ENCODE measurements at regions not wholly inside any gene's neighbourhood (a gene's known extent, or its start where the extent isn't known, plus 50 kb on each side); places are given as distances from the start of the nearest gene placed in this dataset.

- DNase-seq (ENCODE audit: low read depth in 1 of 2, low spot score in 2 of 2) = no peak
- Histone ChIP-seq H3K27me3 (replicated peaks) (no peaks in the 10 kb centered on the region), H3K36me3 (no peaks in the 10 kb centered on the region), H3K27ac (no peak overlapping the region), H3K4me1 (replicated peaks) (peaks cover 20% of the 10 kb centered on the region), H3K4me3 (no peak overlapping the region), H3K9me3 (replicated peaks) (peaks cover 5% of the 10 kb centered on the region; the same call in 1 of the 2 replicates)
These were observed 251.5 kb upstream of the FN1 start for GRCh38 chr2:215687149-215688031.

DNA sequence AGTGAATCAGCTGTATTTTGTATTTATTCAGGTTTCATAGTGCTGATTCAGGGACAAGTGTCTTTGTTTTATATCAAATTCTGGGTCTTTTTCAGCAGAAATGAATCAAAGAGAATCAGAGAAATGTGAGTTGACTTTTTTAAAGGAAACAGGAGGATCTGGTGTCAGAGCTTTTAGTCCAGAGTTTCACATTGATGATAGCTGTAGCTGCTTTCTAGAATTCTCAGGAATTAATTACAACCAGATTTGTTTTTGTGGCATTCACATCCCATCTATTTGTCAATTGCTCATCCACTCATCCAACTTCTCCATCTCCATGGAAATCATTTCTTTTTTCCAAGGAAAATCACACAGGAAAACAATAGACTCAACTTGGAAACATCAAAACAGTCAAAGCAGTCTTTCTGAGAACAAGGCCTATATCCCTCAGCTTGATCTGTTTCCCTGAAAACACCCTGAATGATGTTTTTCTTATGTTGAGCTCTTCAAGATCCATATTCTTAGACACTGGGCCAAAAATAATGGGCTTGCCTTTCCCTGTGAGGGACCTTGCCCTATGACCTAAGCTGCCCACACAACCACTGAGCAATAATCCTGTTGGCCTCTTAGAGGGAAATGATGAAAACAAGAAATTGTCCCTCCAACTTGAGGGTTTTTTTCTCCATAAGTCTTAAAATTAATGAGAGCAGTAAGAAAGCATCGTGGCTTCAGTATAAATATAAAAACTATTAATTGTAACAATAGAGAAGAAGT lies 249.5 kb upstream of the FN1 start:
- Histone ChIP-seq H3K27ac (no peak overlapping the region), H3K4me3 (no peak overlapping the region), H3K27me3 (replicated peaks) (no peaks in the 10 kb centered on the region), H3K9me3 (replicated peaks) (peaks cover 5% of the 10 kb centered on the region; the same call in 1 of the 2 replicates), H3K36me3 (no peaks in the 10 kb centered on the region), H3K4me1 (replicated peaks) (peaks cover 19% of the 10 kb centered on the region)
- DNase-seq (ENCODE audit: low read depth in 1 of 2, low spot score in 2 of 2) = no peak

- Histone ChIP-seq H3K4me1 (replicated peaks) (peaks cover 19% of the 10 kb centered on the region), H3K27me3 (replicated peaks) (no peaks in the 10 kb centered on the region), H3K27ac (no peak overlapping the region), H3K4me3 (no peak overlapping the region), H3K9me3 (replicated peaks) (peaks cover 5% of the 10 kb centered on the region; the same call in 1 of the 2 replicates), H3K36me3 (no peaks in the 10 kb centered on the region)
- no peak for DNase-seq (ENCODE audit: low read depth in 1 of 2, low spot score in 2 of 2)
These were observed 248.8 kb upstream of the FN1 start for GRCh38 chr2:215684448-215685237.

DNA sequence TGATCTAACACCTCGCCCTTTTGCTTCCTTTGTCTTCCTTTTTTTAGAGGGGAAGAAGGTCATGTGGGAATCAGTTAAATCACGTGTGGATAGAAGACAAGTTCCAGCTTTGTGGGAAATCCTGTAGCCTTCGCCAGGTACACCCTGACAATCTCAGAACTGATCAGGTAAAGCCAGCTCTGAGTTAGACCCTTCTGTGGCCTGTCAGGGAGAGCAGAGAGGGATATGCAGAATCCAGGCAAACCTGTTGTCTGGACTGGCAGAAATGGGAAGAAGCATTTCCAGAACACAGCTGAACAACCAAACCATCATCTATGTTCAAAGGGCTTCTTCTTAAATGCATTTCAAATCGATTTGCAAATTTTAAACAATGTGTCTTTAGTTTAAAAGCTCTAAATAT lies 247.4 kb upstream of the FN1 start:
- H3K9me3 ChIP-seq (replicated peaks) = peaks cover 5% of the 10 kb centered on the region; the same call in 1 of the 2 replicates
- H3K36me3 ChIP-seq = no peaks in the 10 kb centered on the region
- no peak overlapping the region for H3K27ac ChIP-seq
- no peaks in the 10 kb centered on the region for H3K27me3 ChIP-seq (replicated peaks)
- H3K4me1 ChIP-seq (replicated peaks) = peaks cover 19% of the 10 kb centered on the region
- H3K4me3 ChIP-seq = no peak overlapping the region
- DNase-seq (ENCODE audit: low read depth in 1 of 2, low spot score in 2 of 2) = no peak

- peaks cover 5% of the 10 kb centered on the region; the same call in 1 of the 2 replicates for H3K9me3 ChIP-seq (replicated peaks)
- no peaks in the 10 kb centered on the region for H3K36me3 ChIP-seq
- peaks cover 19% of the 10 kb centered on the region for H3K4me1 ChIP-seq (replicated peaks)
- H3K4me3 ChIP-seq = no peak overlapping the region
- DNase-seq (ENCODE audit: low read depth in 1 of 2, low spot score in 2 of 2) = no peak
- no peak overlapping the region for H3K27ac ChIP-seq
- no peaks in the 10 kb centered on the region for H3K27me3 ChIP-seq (replicated peaks)
These were observed 246.1 kb upstream of the FN1 start for GRCh38 chr2:215681799-215682596.

DNA sequence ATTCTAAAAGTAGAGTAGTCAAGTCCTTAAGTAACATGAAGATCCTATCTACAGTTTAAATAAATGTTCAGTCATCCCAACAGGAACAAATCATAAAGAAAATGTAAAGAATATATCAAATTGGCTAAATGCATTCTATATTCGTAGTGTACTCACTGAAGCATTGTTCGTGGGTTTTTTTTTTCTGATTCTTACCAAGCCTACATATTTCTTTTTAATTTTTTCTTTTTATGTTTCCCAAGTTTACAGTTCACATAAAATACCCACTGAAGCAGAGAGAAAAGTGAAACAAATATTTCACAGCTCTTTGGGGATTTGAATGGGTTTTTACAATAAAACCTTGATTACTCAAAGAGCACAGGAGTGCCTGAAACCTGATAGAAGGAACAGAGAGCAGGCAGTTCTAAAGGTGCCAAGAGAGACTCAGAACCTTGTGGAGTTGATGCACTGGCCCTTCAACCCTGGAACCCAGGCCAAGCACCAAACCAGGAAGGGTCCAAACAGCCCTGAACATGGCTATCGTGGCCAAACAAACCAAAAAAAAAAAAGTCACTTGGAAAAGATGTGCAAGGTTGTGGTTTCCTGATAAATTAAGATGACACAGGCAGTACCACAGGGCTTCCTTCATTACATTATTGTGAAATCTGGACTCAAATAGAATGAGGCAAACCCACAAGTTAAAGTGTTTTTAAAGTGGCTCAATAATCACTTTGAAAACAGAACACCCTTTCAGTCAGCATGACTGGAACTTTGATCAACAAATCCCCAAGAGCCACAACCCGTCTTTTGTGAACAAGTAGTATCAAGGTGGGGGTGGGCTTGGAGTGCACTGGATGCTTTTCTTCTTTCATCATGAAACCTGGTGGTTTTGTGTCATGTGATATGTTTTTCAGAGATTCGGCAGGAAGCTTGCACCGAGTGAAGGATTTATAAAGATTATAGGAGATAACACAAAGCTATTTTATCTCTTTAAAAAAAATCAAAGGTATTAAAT lies 245.0 kb upstream of the FN1 start:
- Histone ChIP-seq H3K4me1 (replicated peaks) (peaks cover 19% of the 10 kb centered on the region), H3K36me3 (no peaks in the 10 kb centered on the region), H3K27ac (no peak overlapping the region), H3K9me3 (replicated peaks) (peaks cover 5% of the 10 kb centered on the region; the same call in 1 of the 2 replicates), H3K4me3 (no peak overlapping the region), H3K27me3 (replicated peaks) (no peaks in the 10 kb centered on the region)
- no peak for DNase-seq (ENCODE audit: low read depth in 1 of 2, low spot score in 2 of 2)

- no peak for DNase-seq (ENCODE audit: low read depth in 1 of 2, low spot score in 2 of 2)
- no peak overlapping the region for H3K4me3 ChIP-seq
- peaks cover 10% of the 10 kb centered on the region for H3K4me1 ChIP-seq (replicated peaks)
- H3K9me3 ChIP-seq (replicated peaks) = no peaks in the 10 kb centered on the region
- no peak overlapping the region for H3K27ac ChIP-seq
- H3K27me3 ChIP-seq (replicated peaks) = no peaks in the 10 kb centered on the region
- no peaks in the 10 kb centered on the region for H3K36me3 ChIP-seq
These were observed 242.2 kb upstream of the FN1 start for GRCh38 chr2:215678094-215678493.

GRCh38 chr2:215677481-215677880 lies 241.6 kb upstream of the FN1 start:
- H3K9me3 ChIP-seq (replicated peaks) = no peaks in the 10 kb centered on the region
- H3K4me3 ChIP-seq = no peak overlapping the region
- H3K27ac ChIP-seq = no peak overlapping the region
- H3K27me3 ChIP-seq (replicated peaks) = no peaks in the 10 kb centered on the region
- no peaks in the 10 kb centered on the region for H3K36me3 ChIP-seq
- no peak for DNase-seq (ENCODE audit: low read depth in 1 of 2, low spot score in 2 of 2)
- H3K4me1 ChIP-seq (replicated peaks) = peaks cover 10% of the 10 kb centered on the region

- H3K27ac ChIP-seq = no peak overlapping the region
- no peak for DNase-seq (ENCODE audit: low read depth in 1 of 2, low spot score in 2 of 2)
- H3K27me3 ChIP-seq (replicated peaks) = no peaks in the 10 kb centered on the region
- no peaks in the 10 kb centered on the region for H3K36me3 ChIP-seq
- no peaks in the 10 kb centered on the region for H3K4me1 ChIP-seq (replicated peaks)
- no peak overlapping the region for H3K4me3 ChIP-seq
- no peaks in the 10 kb centered on the region for H3K9me3 ChIP-seq (replicated peaks)
These were observed 236.5 kb upstream of the FN1 start for GRCh38 chr2:215672406-215672805.

GRCh38 chr2:215671691-215672090 lies 235.8 kb upstream of the FN1 start:
- H3K27me3 ChIP-seq (replicated peaks) = no peaks in the 10 kb centered on the region
- H3K36me3 ChIP-seq = no peaks in the 10 kb centered on the region
- H3K27ac ChIP-seq = no peak overlapping the region
- no peak for DNase-seq (ENCODE audit: low read depth in 1 of 2, low spot score in 2 of 2)
- H3K4me3 ChIP-seq = no peak overlapping the region
- H3K9me3 ChIP-seq (replicated peaks) = no peaks in the 10 kb centered on the region; the same call in 1 of the 2 replicates
- H3K4me1 ChIP-seq (replicated peaks) = no peaks in the 10 kb centered on the region

- no peaks in the 10 kb centered on the region; the same call in 1 of the 2 replicates for H3K9me3 ChIP-seq (replicated peaks)
- no peaks in the 10 kb centered on the region for H3K36me3 ChIP-seq
- H3K27ac ChIP-seq = no peak overlapping the region
- no peaks in the 10 kb centered on the region for H3K4me1 ChIP-seq (replicated peaks)
- no peaks in the 10 kb centered on the region for H3K27me3 ChIP-seq (replicated peaks)
- DNase-seq (ENCODE audit: low read depth in 1 of 2, low spot score in 2 of 2) = no peak
- no peak overlapping the region for H3K4me3 ChIP-seq
These were observed 235.4 kb upstream of the FN1 start for GRCh38 chr2:215671244-215671643.

- Histone ChIP-seq H3K27ac (no peak overlapping the region), H3K9me3 (replicated peaks) (no peaks in the 10 kb centered on the region; the same call in 1 of the 2 replicates), H3K4me3 (no peak overlapping the region), H3K4me1 (replicated peaks) (peaks cover under 1% of the 10 kb centered on the region), H3K27me3 (replicated peaks) (no peaks in the 10 kb centered on the region), H3K36me3 (no peaks in the 10 kb centered on the region)
- DNase-seq (ENCODE audit: low read depth in 1 of 2, low spot score in 2 of 2) = no peak
These were observed 234.5 kb upstream of the FN1 start for GRCh38 chr2:215670396-215670795.

All from SJSA1 (cell line).